K562 (cell line): ENCODE measurements at regions not wholly inside any gene's neighbourhood (a gene's known extent, or its start where the extent isn't known, plus 50 kb on each side); places are given as distances from the start of the nearest gene placed in this dataset.

Experiments used
- ATAC-seq: fragments of 200-7000 bp; cut with Tn5 transposase; 3 replicates; pipeline ENCODE4 v1.9.1; 2020; ENCODE audit warnings: moderate library complexity
- BruUV-seq: library from RNA; stranded (reverse); fragments of 400-500 nt; replicated peaks from 2 replicates; lab custom pipeline; 2021; lab: Mats Ljungman, UMichigan
- CTCF ChIA-PET: fragments of 300-600 bp; formaldehyde crosslinking; extraction: SDS; loops from one replicate; lab custom pipeline; 2021; ENCODE audit warnings: low intra/inter-chr PET ratio; lab: Yijun Ruan, JAX
- POLR2A ChIA-PET: fragments of 300-600, 350-650 bp; sonication (Branson Sonifier 250); formaldehyde crosslinking; extraction: SDS; loops from one replicate; lab custom pipeline; 2021; ENCODE audit warnings: antibody characterized with exemption, inconsistent platforms; lab: Yijun Ruan, JAX
- DNase-seq, 4 experiments: peaks; one replicate each; pipeline versions ENCODE4 v3.0.0 to v3.0.0-alpha.2; 2011 to 2018; ENCODE audit warnings: low spot score in 3 of 4, mixed read lengths in 3 of 4; ENCODE audit errors: extremely low read depth in 1 of 4
- FAIRE-seq: peaks from 2 replicates; lab custom pipeline; 2011; peaks lifted over from hg19 to GRCh38; lab: Jason Lieb, UNC
- H2AFZ ChIP-seq: 2 replicates; pipeline ENCODE4 v1.6.0; 2011; ENCODE audit warnings: low read depth, low read length, control low read depth, inconsistent platforms
- H3K27ac ChIP-seq: fragments of 200-600 bp; 3 replicates; pipeline ENCODE4 v1.8.0; 2011; ENCODE audit warnings: low read depth, mild to moderate bottlenecking, control low read depth, inconsistent platforms, low read length, moderate library complexity, mixed read lengths; ENCODE audit errors: extremely low read depth
- H3K27me3 ChIP-seq, 2 experiments: fragments of 300-600 bp in 1 of 2; 2 replicates in 1 of 2; 3 replicates in 1 of 2; pipeline versions ENCODE4 v1.6.0 to v1.8.0; 2011; ENCODE audit warnings: inconsistent platforms in 2 of 2, low read length in 2 of 2, mild to moderate bottlenecking in 1 of 2, mixed read lengths in 1 of 2, moderate library complexity in 1 of 2; ENCODE audit not compliant: control insufficient read depth in 2 of 2, insufficient read depth in 2 of 2
- H3K36me3 ChIP-seq: fragments of 300-600 bp; 3 replicates; pipeline ENCODE4 v1.8.0; 2011; ENCODE audit warnings: mild to moderate bottlenecking, low read length, inconsistent platforms; ENCODE audit not compliant: control insufficient read depth, insufficient read depth
- H3K4me1 ChIP-seq, 2 experiments: fragments of 200-600 bp in 1 of 2; replicated peaks in 1 of 2; 2 replicates in 1 of 2; 3 replicates in 1 of 2; pipeline versions ENCODE4 v1.5.1 to v1.8.0; 2011; ENCODE audit warnings: inconsistent platforms in 2 of 2, low read length in 2 of 2, mild to moderate bottlenecking in 1 of 2, mixed read lengths in 1 of 2, moderate library complexity in 1 of 2; ENCODE audit not compliant: control insufficient read depth in 2 of 2, insufficient read depth in 2 of 2
- H3K4me2 ChIP-seq: 2 replicates; pipeline ENCODE4 v1.6.1; 2011; ENCODE audit warnings: low read length, control low read depth, inconsistent platforms, mixed read lengths; ENCODE audit not compliant: insufficient read depth
- H3K4me3 ChIP-seq: fragments of 200-600 bp; sonication (generic), shearing (Covaris generic); 2 replicates; pipeline ENCODE4 v1.5.1; 2016; ENCODE audit warnings: control low read depth, inconsistent platforms
- H3K79me2 ChIP-seq: fragments of 200-600 bp; 3 replicates; pipeline ENCODE4 v1.8.0; 2011; ENCODE audit warnings: low read length, inconsistent platforms; ENCODE audit not compliant: control insufficient read depth, insufficient read depth
- H3K9ac ChIP-seq, 2 experiments: 2 replicates each; pipeline versions ENCODE4 v1.6.0 to v1.6.1; 2011; ENCODE audit warnings: low read depth in 2 of 2, low read length in 2 of 2, control low read depth in 1 of 2, inconsistent platforms in 1 of 2, mild to moderate bottlenecking in 1 of 2, mixed read lengths in 1 of 2; ENCODE audit not compliant: insufficient read depth in 1 of 2
- H3K9me1 ChIP-seq: one replicate; pipeline ENCODE4 v1.6.0; 2011; ENCODE audit warnings: inconsistent platforms, mild to moderate bottlenecking, low read length, moderate library complexity; ENCODE audit not compliant: control insufficient read depth, insufficient read depth
- H3K9me3 ChIP-seq: replicated peaks from 2 replicates; pipeline ENCODE4 v1.5.1; 2011; ENCODE audit warnings: low read depth, low read length, inconsistent platforms; ENCODE audit not compliant: control insufficient read depth, insufficient read depth
- H4K20me1 ChIP-seq: replicated peaks from 2 replicates; pipeline ENCODE4 v1.6.1; 2011; ENCODE audit warnings: low read length, inconsistent platforms, mixed read lengths; ENCODE audit not compliant: control insufficient read depth, insufficient read depth
- CHD4 ChIP-seq: fragments of 200-600 bp; sonication (generic); IDR thresholded peaks from 3 replicates; pipeline ENCODE4 v1.6.1; 2012; ENCODE audit warnings: low read depth, mild to moderate bottlenecking, mixed read lengths, low read length, inconsistent platforms; ENCODE audit not compliant: insufficient read depth, insufficient replicate concordance, poor library complexity, severe bottlenecking
- ILK ChIP-seq: fragments of 450-650 bp; IDR thresholded peaks from 2 replicates; pipeline ENCODE4 v1.6.1; 2016; ENCODE audit warnings: missing genetic modification characterization, low read depth, mild to moderate bottlenecking, missing compliant biosample characterization, moderate library complexity, borderline replicate concordance
- MAFG ChIP-seq: fragments of 450-650 bp; conservative IDR thresholded peaks from 2 replicates; pipeline ENCODE4 v1.6.1; 2016; ENCODE audit warnings: missing genetic modification characterization, missing compliant biosample characterization
- NEUROD1 ChIP-seq: fragments of 150-350 bp; IDR thresholded peaks from 2 replicates; pipeline ENCODE4 v1.6.1; 2014; ENCODE audit warnings: borderline replicate concordance, low read length, low read depth; ENCODE audit not compliant: partially characterized antibody
- TEAD4 ChIP-seq, 2 experiments: sonication (generic) in 1 of 2; formaldehyde crosslinking in 1 of 2; IDR thresholded peaks; 2 replicates each; pipeline versions ENCODE4 v1.6.1 to v1.8.0; 2012 to 2022; ENCODE audit warnings: borderline replicate concordance in 1 of 2, inconsistent platforms in 1 of 2, low read length in 1 of 2, mild to moderate bottlenecking in 1 of 2, missing genetic modification reagents in 1 of 2
- WGBS: fragments of 100-300 bp; shearing (Covaris generic); methylation state at CpG from one replicate; pipeline ENCODE4 v1.1.6; 2016; ENCODE audit warnings: low coverage, mixed read lengths; ENCODE audit not compliant: insufficient coverage; ENCODE audit errors: missing lambda C conversion rate; 5-methylcytosine and 5-hydroxymethylcytosine counted together
- in situ Hi-C: fragments of 300-500 bp; cut with MboI; formaldehyde crosslinking; loops from 4 replicates; pipeline ENCODE4 v1.15.0; 2018; ENCODE audit warnings: inconsistent platforms, mixed read lengths
- intact Hi-C: fragments of 100-400 bp; cut with micrococcal nuclease; formaldehyde crosslinking; loops from 2 replicates; pipeline ENCODE4 v1.14.2; 2022

DNA sequence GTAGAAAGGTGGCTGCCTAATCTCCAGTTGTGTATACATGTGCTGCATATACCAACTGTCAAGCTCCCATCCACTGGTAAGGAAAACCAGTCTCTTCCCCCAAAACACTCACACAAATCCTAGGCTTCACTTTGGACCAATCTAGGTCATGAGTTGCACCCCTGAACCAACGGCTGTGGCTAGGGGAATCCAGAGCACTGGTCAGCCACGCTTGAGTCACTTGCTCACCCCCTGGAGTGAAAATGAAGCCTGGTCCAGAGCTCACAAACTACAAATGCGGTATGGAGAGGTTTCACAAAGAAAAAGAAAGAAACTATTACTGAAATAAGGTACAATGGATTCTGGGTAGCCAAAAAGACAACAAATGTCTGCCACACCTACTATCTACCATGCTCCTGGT, 66.1 kb upstream of the NLK start:
- no peaks in the 10 kb centered on the region for H3K9me3 ChIP-seq
- DNase-seq (no peak), FAIRE-seq (no peak), ATAC-seq (no peak)
- no peaks in the 10 kb centered on the region for H4K20me1 ChIP-seq
- ChIA-PET POLR2A (no interaction called here), CTCF (no interaction called here)
- no peaks in the 10 kb centered on the region for H3K36me3 ChIP-seq
- in situ Hi-C loops: no loop called here
- H3K9me1 ChIP-seq: no peaks in the 10 kb centered on the region
- H3K79me2 ChIP-seq: no peaks in the 10 kb centered on the region
- H3K4me2 ChIP-seq: no peak overlapping the region
- no peak overlapping the region for H3K9ac ChIP-seq
- no peak overlapping the region for H3K4me3 ChIP-seq
- no peaks in the 10 kb centered on the region for H3K27me3 ChIP-seq
- no peak for TF ChIP-seq NEUROD1
- no peak for TF ChIP-seq CHD4
- no peak for TF ChIP-seq MAFG (tag)
- TF ChIP-seq ILK (tag): no peak
- TF ChIP-seq TEAD4 (IDR thresholded peaks at IDR 0.05; ENCODE audit: low read length): no peak
- no peak for TF ChIP-seq TEAD4 (CRISPR knock-in tag; IDR thresholded peaks at IDR 0.05; ENCODE audit: borderline replicate concordance)
- peaks cover 19 to 57% of the 10 kb centered on the region in 2 experiments for H3K4me1 ChIP-seq
- intact Hi-C loops: no loop called here
- H2AFZ ChIP-seq: peak overlapping the region; percentile 73
- BruUV-seq: no TSS peak
- WGBS: 21% methylated on average over 3 of the region's 3 CpGs
- no peak overlapping the region for H3K27ac ChIP-seq
